GM23338 (cell line): ENCODE measurements at regions not wholly inside any gene's neighbourhood (a gene's known extent, or its start where the extent isn't known, plus 50 kb on each side); places are given as distances from the start of the nearest gene placed in this dataset.

Experiments
- CREB1 ChIP-seq: fragments of 250-450 bp; sonication (Bioruptor Pico); IDR thresholded peaks from 2 replicates; pipeline ENCODE4 v1.5.0; 2020; ENCODE audit warnings: low read depth, mild to moderate bottlenecking, moderate library complexity
- EZH2 ChIP-seq: fragments of 200-600 bp; sonication (generic); IDR thresholded peaks from one replicate; pipeline ENCODE4 v1.8.0; 2017; ENCODE audit warnings: antibody characterized with exemption, mild to moderate bottlenecking, low read depth; ENCODE audit not compliant: unreplicated experiment
- EZH2phosphoT487 ChIP-seq: fragments of 200-600 bp; sonication (generic); IDR thresholded peaks from one replicate; pipeline ENCODE4 v1.8.1; 2018; ENCODE audit warnings: antibody characterized with exemption; ENCODE audit not compliant: unreplicated experiment
- JUNB ChIP-seq: IDR thresholded peaks from one replicate; pipeline ENCODE4 v1.6.1; 2016; ENCODE audit warnings: antibody characterized with exemption; ENCODE audit not compliant: unreplicated experiment
- NANOG ChIP-seq: IDR thresholded peaks from 2 replicates; pipeline ENCODE4 v1.6.1; 2016; ENCODE audit warnings: antibody characterized with exemption, borderline replicate concordance
- POLR2AphosphoS5 ChIP-seq: IDR thresholded peaks from 2 replicates; pipeline ENCODE4 v1.6.1; 2016; ENCODE audit warnings: antibody characterized with exemption, low read depth
- REST ChIP-seq: IDR thresholded peaks from one replicate; pipeline ENCODE4 v1.6.1; 2018; ENCODE audit warnings: antibody characterized with exemption; ENCODE audit not compliant: unreplicated experiment
- STAT1 ChIP-seq: IDR thresholded peaks from one replicate; pipeline ENCODE4 v1.6.1; 2016; ENCODE audit warnings: antibody characterized with exemption; ENCODE audit not compliant: unreplicated experiment
- ZNF114 ChIP-seq: fragments of 250-450 bp; sonication (Bioruptor Pico); IDR thresholded peaks from 2 replicates; pipeline ENCODE4 v1.5.0; 2020; ENCODE audit warnings: mild to moderate bottlenecking, moderate library complexity
- ZNF331 ChIP-seq: fragments of 250-450 bp; sonication (Bioruptor Pico); IDR thresholded peaks from 2 replicates; pipeline ENCODE4 v1.5.0; 2020; ENCODE audit warnings: low read depth, mild to moderate bottlenecking, moderate library complexity
- ZNF462 ChIP-seq: fragments of 250-450 bp; sonication (Bioruptor Pico); IDR thresholded peaks from 2 replicates; pipeline ENCODE4 v1.5.0; 2020; ENCODE audit warnings: mild to moderate bottlenecking, moderate library complexity
- TF ChIP-seq, protein P1 (sequence below), 2 experiments: fragments of 200-600 bp in 1 of 2; sonication (generic) in 1 of 2; conservative IDR thresholded peaks; 2 replicates each; pipeline versions ENCODE4 v1.5.1 to v1.6.1; 2016 to 2017; ENCODE audit warnings: antibody characterized with exemption in 2 of 2, low read depth in 2 of 2, mild to moderate bottlenecking in 2 of 2, moderate library complexity in 1 of 2
- TF ChIP-seq, protein P2 (sequence below): IDR thresholded peaks from 2 replicates; pipeline ENCODE4 v1.6.1; 2016; ENCODE audit warnings: antibody characterized with exemption

DNA sequence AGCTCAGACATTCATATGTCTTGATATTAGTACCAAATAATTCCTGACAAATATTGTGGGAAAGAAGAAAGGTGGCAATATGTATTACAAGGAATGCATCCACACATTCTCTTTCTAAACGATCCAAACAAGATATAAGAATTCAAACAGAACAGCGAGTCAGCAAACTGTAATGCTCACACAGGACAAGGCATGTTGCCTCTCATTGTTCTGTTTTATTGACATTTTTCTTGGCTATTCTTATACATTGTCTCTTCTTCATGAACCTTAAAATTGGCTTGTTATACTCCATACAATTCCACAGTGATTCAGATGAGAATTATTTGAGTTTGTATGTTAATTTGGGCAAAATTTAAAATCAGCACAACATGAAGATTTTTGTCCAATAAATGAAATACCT lies 189.1 kb downstream of the HS3ST3B1 start:
- TF ChIP-seq EZH2phosphoT487 (no peak), POLR2AphosphoS5 (no peak), CREB1 (CRISPR knock-in tag) (no peak), EZH2 (no peak), REST (no peak), ZNF331 (CRISPR knock-in tag) (no peak), NANOG (no peak), JUNB (no peak), STAT1 (no peak), ZNF114 (CRISPR knock-in tag) (no peak), ZNF462 (no peak)
- TF ChIP-seq, protein P1, sequence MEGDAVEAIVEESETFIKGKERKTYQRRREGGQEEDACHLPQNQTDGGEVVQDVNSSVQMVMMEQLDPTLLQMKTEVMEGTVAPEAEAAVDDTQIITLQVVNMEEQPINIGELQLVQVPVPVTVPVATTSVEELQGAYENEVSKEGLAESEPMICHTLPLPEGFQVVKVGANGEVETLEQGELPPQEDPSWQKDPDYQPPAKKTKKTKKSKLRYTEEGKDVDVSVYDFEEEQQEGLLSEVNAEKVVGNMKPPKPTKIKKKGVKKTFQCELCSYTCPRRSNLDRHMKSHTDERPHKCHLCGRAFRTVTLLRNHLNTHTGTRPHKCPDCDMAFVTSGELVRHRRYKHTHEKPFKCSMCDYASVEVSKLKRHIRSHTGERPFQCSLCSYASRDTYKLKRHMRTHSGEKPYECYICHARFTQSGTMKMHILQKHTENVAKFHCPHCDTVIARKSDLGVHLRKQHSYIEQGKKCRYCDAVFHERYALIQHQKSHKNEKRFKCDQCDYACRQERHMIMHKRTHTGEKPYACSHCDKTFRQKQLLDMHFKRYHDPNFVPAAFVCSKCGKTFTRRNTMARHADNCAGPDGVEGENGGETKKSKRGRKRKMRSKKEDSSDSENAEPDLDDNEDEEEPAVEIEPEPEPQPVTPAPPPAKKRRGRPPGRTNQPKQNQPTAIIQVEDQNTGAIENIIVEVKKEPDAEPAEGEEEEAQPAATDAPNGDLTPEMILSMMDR (conservative IDR thresholded peaks at IDR 0.05; ENCODE audit: low read depth in 2 of 2), result no peak
- TF ChIP-seq, protein P2, sequence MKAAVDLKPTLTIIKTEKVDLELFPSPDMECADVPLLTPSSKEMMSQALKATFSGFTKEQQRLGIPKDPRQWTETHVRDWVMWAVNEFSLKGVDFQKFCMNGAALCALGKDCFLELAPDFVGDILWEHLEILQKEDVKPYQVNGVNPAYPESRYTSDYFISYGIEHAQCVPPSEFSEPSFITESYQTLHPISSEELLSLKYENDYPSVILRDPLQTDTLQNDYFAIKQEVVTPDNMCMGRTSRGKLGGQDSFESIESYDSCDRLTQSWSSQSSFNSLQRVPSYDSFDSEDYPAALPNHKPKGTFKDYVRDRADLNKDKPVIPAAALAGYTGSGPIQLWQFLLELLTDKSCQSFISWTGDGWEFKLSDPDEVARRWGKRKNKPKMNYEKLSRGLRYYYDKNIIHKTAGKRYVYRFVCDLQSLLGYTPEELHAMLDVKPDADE, result no peak
